IMR-90 (cell line): ENCODE measurements at regions not wholly inside any gene's neighbourhood (a gene's known extent, or its start where the extent isn't known, plus 50 kb on each side); places are given as distances from the start of the nearest gene placed in this dataset.
"Not testable (repeated sequence)": the region's sequence is repeated elsewhere in the genome, so short reads cannot be mapped to it uniquely, and the experiment has no call there.

Experiments
- ATAC-seq: fragments of 200-7000 bp; cut with Tn5 transposase; 2 replicates; pipeline ENCODE4 v1.9.1; 2020; ENCODE audit warnings: low read depth, mild to moderate bottlenecking, moderate library complexity
- BruUV-seq: library from RNA; stranded (reverse); fragments of 400-500 nt; replicated peaks from 2 replicates; lab custom pipeline; 2021; lab: Mats Ljungman, UMichigan
- CTCF ChIA-PET: fragments of 300-600 bp; formaldehyde crosslinking; extraction: SDS; loops from one replicate; lab custom pipeline; 2021; ENCODE audit warnings: antibody characterized with exemption; lab: Yijun Ruan, JAX
- POLR2A ChIA-PET: fragments of 300-600 bp; sonication (Branson Sonifier 250); formaldehyde crosslinking; loops from one replicate; lab custom pipeline; 2022; ENCODE audit warnings: antibody characterized with exemption; ENCODE audit not compliant: unreplicated experiment; lab: Charles Lee
- DNase-seq: peaks from one replicate; pipeline ENCODE4 v3.0.0; 2013
- H2AFZ ChIP-seq: replicated peaks from 2 replicates; pipeline ENCODE3; 2013; ENCODE audit warnings: low read length, mild to moderate bottlenecking; ENCODE audit not compliant: poor library complexity
- H2AK5ac ChIP-seq: 2 replicates; pipeline ENCODE4 v1.6.1; 2013; ENCODE audit warnings: low read depth, low read length, inconsistent platforms
- H2AK9ac ChIP-seq: replicated peaks from 2 replicates; pipeline ENCODE3; 2013; ENCODE audit warnings: mild to moderate bottlenecking, low read depth, low read length, moderate library complexity; ENCODE audit not compliant: poor library complexity
- H2BK120ac ChIP-seq: 2 replicates; pipeline ENCODE4 v1.6.1; 2013; ENCODE audit warnings: low read depth, low read length, inconsistent platforms
- H2BK15ac ChIP-seq: 3 replicates; pipeline ENCODE4 v1.6.1; 2013; ENCODE audit warnings: low read depth, low read length, inconsistent platforms
- H2BK20ac ChIP-seq: 2 replicates; pipeline ENCODE4 v1.6.1; 2013; ENCODE audit warnings: low read depth, mild to moderate bottlenecking, inconsistent platforms, low read length, moderate library complexity
- H2BK5ac ChIP-seq: 2 replicates; pipeline ENCODE4 v1.6.1; 2013; ENCODE audit warnings: mild to moderate bottlenecking, low read depth, low read length, inconsistent platforms; ENCODE audit not compliant: poor library complexity, severe bottlenecking
- H3K14ac ChIP-seq: replicated peaks from 2 replicates; pipeline ENCODE4 v1.6.1; 2013; ENCODE audit warnings: low read depth, low read length, inconsistent platforms
- H3K18ac ChIP-seq: 2 replicates; pipeline ENCODE4 v1.6.1; 2013; ENCODE audit warnings: low read depth, low read length, control low read depth
- H3K23ac ChIP-seq: 2 replicates; pipeline ENCODE4 v1.6.1; 2013; ENCODE audit warnings: low read depth, low read length, inconsistent platforms
- H3K27ac ChIP-seq: 2 replicates; pipeline ENCODE4 v1.5.1; 2013; ENCODE audit warnings: mild to moderate bottlenecking, control low read depth, low read length; ENCODE audit not compliant: insufficient read depth
- H3K27me3 ChIP-seq: 2 replicates; pipeline ENCODE4 v1.6.1; 2013; ENCODE audit warnings: low read length; ENCODE audit not compliant: control insufficient read depth, insufficient read depth
- H3K36me3 ChIP-seq: 2 replicates; pipeline ENCODE4 v1.6.1; 2013; ENCODE audit warnings: low read length, mixed read lengths; ENCODE audit not compliant: control insufficient read depth, insufficient read depth
- H3K4ac ChIP-seq: 2 replicates; pipeline ENCODE4 v1.6.1; 2013; ENCODE audit warnings: low read depth, low read length, inconsistent platforms
- H3K4me1 ChIP-seq: 2 replicates; pipeline ENCODE4 v1.6.1; 2013; ENCODE audit warnings: low read length, mixed read lengths; ENCODE audit not compliant: control insufficient read depth, insufficient read depth
- H3K4me2 ChIP-seq: 2 replicates; pipeline ENCODE4 v1.6.1; 2013; ENCODE audit warnings: low read depth, mild to moderate bottlenecking, control low read depth, low read length, moderate library complexity
- H3K4me3 ChIP-seq: 2 replicates; pipeline ENCODE4 v1.5.1; 2013; ENCODE audit warnings: low read depth, mild to moderate bottlenecking, control low read depth, low read length, moderate library complexity; ENCODE audit not compliant: insufficient read depth
- H3K56ac ChIP-seq: 2 replicates; pipeline ENCODE4 v1.6.1; 2013; ENCODE audit warnings: low read length, inconsistent platforms; ENCODE audit not compliant: insufficient read depth; ENCODE audit errors: extremely low read depth
- H3K79me1 ChIP-seq, 2 experiments: 2 replicates each; pipeline ENCODE4 v1.6.1; 2013; ENCODE audit warnings: low read length in 2 of 2, inconsistent platforms in 1 of 2, low read depth in 1 of 2
- H3K9ac ChIP-seq: 2 replicates; pipeline ENCODE4 v1.6.1; 2013; ENCODE audit warnings: low read depth, low read length, control low read depth
- H3K9me1 ChIP-seq: 2 replicates; pipeline ENCODE4 v1.6.1; 2013; ENCODE audit warnings: low read length, inconsistent platforms; ENCODE audit not compliant: insufficient read depth
- H3K9me3 ChIP-seq: 2 replicates; pipeline ENCODE4 v1.6.1; 2013; ENCODE audit warnings: low read length; ENCODE audit not compliant: control insufficient read depth, insufficient read depth
- H4K20me1 ChIP-seq: 2 replicates; pipeline ENCODE4 v1.6.1; 2013; ENCODE audit warnings: low read length, inconsistent platforms; ENCODE audit not compliant: insufficient read depth
- H4K5ac ChIP-seq: 2 replicates; pipeline ENCODE4 v1.6.1; 2013; ENCODE audit warnings: mild to moderate bottlenecking, low read depth, low read length, control low read depth
- H4K8ac ChIP-seq, 2 experiments: 2 replicates each; pipeline ENCODE4 v1.6.1; 2013; ENCODE audit warnings: low read depth in 2 of 2, low read length in 2 of 2, control low read depth in 1 of 2, inconsistent platforms in 1 of 2
- H4K91ac ChIP-seq: 2 replicates; pipeline ENCODE4 v1.6.1; 2013; ENCODE audit warnings: low read depth, low read length, inconsistent platforms; ENCODE audit not compliant: insufficient read depth
- WGBS, 2 experiments: methylation state at CpG; one replicate each; pipeline versions ENCODE4 v1.1.5 to v1.1.7; 2013; ENCODE audit warnings: missing lambda C conversion rate in 2 of 2; ENCODE audit not compliant: insufficient read length in 1 of 2; ENCODE audit errors: extremely low coverage in 2 of 2; 5-methylcytosine and 5-hydroxymethylcytosine counted together
- dilution Hi-C: fragments of 300-500 bp; cut with HindIII; formaldehyde crosslinking; loops from one replicate; pipeline ENCODE4 v1.14.3; 2018; ENCODE audit warnings: low sequenced_read_pairs; ENCODE audit not compliant: unreplicated experiment
- in situ Hi-C: fragments of 300-500 bp; cut with MboI; formaldehyde crosslinking; loops from 3 replicates; pipeline ENCODE4 v1.14.3; 2019; ENCODE audit warnings: low sequenced_read_pairs, inconsistent platforms, mixed read lengths
- intact Hi-C: fragments of 100-400 bp; cut with micrococcal nuclease; formaldehyde crosslinking; loops from 2 replicates; pipeline ENCODE4 v1.10.0; 2022

GRCh38 chr2:113567481-113567849 is 59.6 kb upstream of the RABL2A start:
- H3K79me1 ChIP-seq, H2AK5ac ChIP-seq, BruUV-seq, H3K4me3 ChIP-seq, CTCF ChIA-PET, H3K4me2 ChIP-seq, POLR2A ChIA-PET, H2BK20ac ChIP-seq, H3K56ac ChIP-seq, H3K27ac ChIP-seq, dilution Hi-C loops, H3K9me1 ChIP-seq, H2BK120ac ChIP-seq, H4K20me1 ChIP-seq, H3K9ac ChIP-seq, intact Hi-C loops, H4K5ac ChIP-seq, in situ Hi-C loops, H3K4me1 ChIP-seq, H3K27me3 ChIP-seq, H3K9me3 ChIP-seq, H2BK15ac ChIP-seq, H3K23ac ChIP-seq, H4K8ac ChIP-seq, H2BK5ac ChIP-seq, DNase-seq, H2AFZ ChIP-seq, H4K91ac ChIP-seq, H3K18ac ChIP-seq, H3K36me3 ChIP-seq, H3K4ac ChIP-seq, H2AK9ac ChIP-seq, ATAC-seq, H3K14ac ChIP-seq: not testable (repeated sequence)
- WGBS, 2 experiments = no CpG with 5 or more reads among the region's 3 CpGs

GRCh38 chr2:113568231-113568630 is 58.8 kb upstream of the RABL2A start:
- WGBS, 2 experiments = 100% methylated on average over 5 of the region's 14 CpGs; no CpG with 5 or more reads in 1 of the 2 experiments
- not testable (repeated sequence) for H2BK15ac ChIP-seq

More at GRCh38 chr2:113568231-113568630, 58.8 kb upstream of the RABL2A start:
- H3K79me1 ChIP-seq, H4K20me1 ChIP-seq, H4K5ac ChIP-seq, POLR2A ChIA-PET, H3K9me1 ChIP-seq, H3K23ac ChIP-seq, H3K9ac ChIP-seq, H4K91ac ChIP-seq, H4K8ac ChIP-seq, DNase-seq, H3K4me2 ChIP-seq, ATAC-seq, H2BK20ac ChIP-seq, H3K27me3 ChIP-seq, intact Hi-C loops, H2BK5ac ChIP-seq, H2AK9ac ChIP-seq, H3K27ac ChIP-seq, BruUV-seq, H3K14ac ChIP-seq, H3K56ac ChIP-seq, H3K9me3 ChIP-seq, H3K36me3 ChIP-seq, H2AFZ ChIP-seq, H3K4me3 ChIP-seq, dilution Hi-C loops, H2AK5ac ChIP-seq, H3K18ac ChIP-seq, H3K4ac ChIP-seq, in situ Hi-C loops, H2BK120ac ChIP-seq, CTCF ChIA-PET, H3K4me1 ChIP-seq: not testable (repeated sequence)
